ENCODE measurements at regions not wholly inside any gene's neighbourhood (a gene's known extent, or its start where the extent isn't known, plus 50 kb on each side); places are given as distances from the start of the nearest gene placed in this dataset.
"Not testable (repeated sequence)": the region's sequence is repeated elsewhere in the genome, so short reads cannot be mapped to it uniquely, and the experiment has no call there.

GRCh38 chr11:103805688-103806009 lies 230.8 kb upstream of the DDI1 start:
- ATAC-seq: no peak
- DNase-seq: no peak
- ChIA-PET CTCF (no interaction called here), POLR2A (no interaction called here)
- Mint-ChIP-seq H3K36me3 (ENCODE audit: low read depth) (no peaks in the 10 kb centered on the region), H3K27ac (no peak overlapping the region), H3K9me3 (ENCODE audit: insufficient read depth) (no peaks in the 10 kb centered on the region), H3K4me3 (no peak overlapping the region), H3K4me1 (ENCODE audit: low read depth) (no peaks in the 10 kb centered on the region), H3K27me3 (ENCODE audit: low read depth) (no peaks in the 10 kb centered on the region)

DNA sequence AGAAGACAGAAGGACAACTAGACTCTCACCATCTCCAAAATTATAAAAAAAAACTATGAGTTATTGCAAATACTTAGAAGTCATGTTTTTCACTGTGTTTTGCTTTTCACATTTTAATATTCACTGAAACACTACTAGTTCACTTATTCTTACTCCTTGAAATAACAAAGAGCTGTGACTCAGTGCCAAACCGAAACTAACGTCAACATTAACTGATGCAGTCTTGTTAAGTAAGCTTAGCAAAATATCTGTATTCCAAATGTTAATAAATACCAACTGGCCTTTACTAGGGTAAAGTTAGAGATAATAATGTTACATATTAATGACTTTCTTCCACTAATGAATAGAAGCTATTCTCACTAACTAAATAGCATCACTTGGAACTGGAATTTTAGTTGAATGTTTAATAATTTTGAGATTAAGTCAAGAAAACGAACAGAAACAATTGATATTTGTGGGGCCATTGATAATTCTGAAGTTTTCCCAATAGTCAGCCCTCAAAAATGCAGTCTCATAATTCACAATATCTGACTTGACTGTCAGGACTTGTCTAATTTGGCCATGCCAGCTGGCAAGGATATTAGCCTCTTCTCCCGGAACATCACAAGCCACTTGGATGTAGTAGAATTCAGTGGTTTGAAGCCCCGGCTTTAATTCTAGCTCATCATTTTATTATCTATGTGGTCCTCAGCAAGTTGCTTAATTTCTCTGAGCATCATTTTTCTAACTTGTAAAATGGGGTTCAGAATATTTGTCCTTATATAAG lies 230.1 kb upstream of the DDI1 start:
- H3K9me3 Mint-ChIP-seq (ENCODE audit: insufficient read depth): no peaks in the 10 kb centered on the region
- H3K4me3 Mint-ChIP-seq: no peak overlapping the region
- no peaks in the 10 kb centered on the region for H3K4me1 Mint-ChIP-seq (ENCODE audit: low read depth)
- POLR2A ChIA-PET: interaction anchor here (0.7 kb wide), 1 partner anchor 936 kb away, joined by 9 read pairs; no protein-coding TSS in a partner anchor
- ATAC-seq (no peak), DNase-seq (no peak)
- CTCF ChIA-PET: no interaction called here
- H3K27me3 Mint-ChIP-seq (ENCODE audit: low read depth): no peaks in the 10 kb centered on the region
- no peaks in the 10 kb centered on the region for H3K36me3 Mint-ChIP-seq (ENCODE audit: low read depth)
- H3K27ac Mint-ChIP-seq: no peak overlapping the region

DNA sequence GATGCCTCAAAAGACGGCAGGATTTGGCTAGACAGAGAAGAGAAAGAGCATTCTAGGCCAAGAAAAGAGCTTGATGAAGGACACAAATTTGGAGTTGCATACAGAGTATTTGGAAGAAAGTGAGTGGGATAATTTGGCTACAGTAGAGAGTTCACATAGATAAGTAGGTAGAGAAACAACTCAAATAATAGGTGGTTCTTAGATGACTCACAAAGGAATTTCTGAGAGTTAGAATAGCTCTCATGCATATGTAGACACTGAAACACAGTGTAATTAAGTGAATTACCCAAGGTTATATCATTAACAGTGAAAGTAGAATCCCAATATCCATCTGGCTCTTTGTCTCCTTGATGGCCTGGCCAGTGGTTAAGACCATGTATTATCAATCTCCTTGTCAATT lies 228.6 kb upstream of the DDI1 start:
- no peaks in the 10 kb centered on the region for H3K27me3 Mint-ChIP-seq (ENCODE audit: low read depth)
- no peaks in the 10 kb centered on the region for H3K36me3 Mint-ChIP-seq (ENCODE audit: low read depth)
- ChIA-PET POLR2A (no interaction called here), CTCF (no interaction called here)
- H3K4me1 Mint-ChIP-seq (ENCODE audit: low read depth): no peaks in the 10 kb centered on the region
- DNase-seq (no peak), ATAC-seq (no peak)
- no peak overlapping the region for H3K4me3 Mint-ChIP-seq
- no peak overlapping the region for H3K27ac Mint-ChIP-seq
- H3K9me3 Mint-ChIP-seq (ENCODE audit: insufficient read depth): no peaks in the 10 kb centered on the region

DNA sequence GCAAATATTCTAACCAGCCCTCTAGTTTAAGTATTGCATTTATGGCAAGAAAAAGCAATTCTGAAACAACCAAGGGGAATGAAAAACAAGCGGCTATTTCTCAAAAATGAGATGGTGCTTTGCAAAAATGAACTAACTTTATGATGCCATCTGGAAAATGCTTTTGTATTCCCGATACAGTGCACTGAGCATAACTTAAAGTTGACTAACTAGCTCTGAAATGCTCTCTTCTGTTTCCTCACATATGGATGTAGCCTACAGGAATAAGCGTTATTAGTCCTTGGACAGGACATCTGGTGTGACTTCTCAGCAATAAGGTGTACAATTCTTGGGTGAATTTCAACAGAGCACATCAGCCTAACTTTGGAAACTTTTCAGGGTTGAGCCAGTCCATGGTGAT lies 228.2 kb upstream of the DDI1 start:
- Mint-ChIP-seq H3K9me3 (ENCODE audit: insufficient read depth) (no peaks in the 10 kb centered on the region), H3K36me3 (ENCODE audit: low read depth) (no peaks in the 10 kb centered on the region), H3K27ac (no peak overlapping the region), H3K27me3 (ENCODE audit: low read depth) (no peaks in the 10 kb centered on the region), H3K4me3 (no peak overlapping the region), H3K4me1 (ENCODE audit: low read depth) (no peaks in the 10 kb centered on the region)
- CTCF ChIA-PET: no interaction called here
- ATAC-seq: no peak
- POLR2A ChIA-PET: no interaction called here
- DNase-seq: no peak

DNA sequence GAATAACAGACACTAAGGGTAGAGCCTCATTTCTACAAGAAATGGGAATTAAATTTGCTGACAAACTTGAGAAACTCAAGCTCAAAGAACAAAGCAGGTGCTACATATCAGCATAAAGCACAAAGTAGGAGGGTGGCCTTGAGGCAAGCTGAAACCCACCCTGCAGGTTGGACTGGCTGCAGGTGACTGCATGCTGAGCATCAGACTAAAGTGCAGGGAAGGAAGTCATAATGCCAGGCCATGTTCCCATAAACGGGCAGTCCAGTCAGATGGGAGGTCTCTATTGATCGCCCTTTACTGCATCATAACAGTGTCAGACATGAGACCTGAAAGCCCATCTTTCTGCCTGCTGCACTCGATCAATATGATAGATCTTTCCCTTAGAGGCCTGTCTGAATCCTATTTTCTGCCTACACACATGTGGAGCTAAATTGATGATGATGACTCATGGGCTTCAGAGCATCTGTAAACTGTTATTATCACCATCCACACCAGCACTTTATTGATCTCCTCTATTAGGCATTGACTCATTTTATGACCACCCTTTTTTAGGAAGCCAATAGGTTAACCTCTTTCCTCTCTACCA lies 224.5 kb upstream of the DDI1 start:
- Mint-ChIP-seq H3K4me1 (ENCODE audit: low read depth) (no peaks in the 10 kb centered on the region), H3K4me3 (no peak overlapping the region), H3K9me3 (ENCODE audit: insufficient read depth) (no peaks in the 10 kb centered on the region), H3K27ac (no peak overlapping the region), H3K36me3 (ENCODE audit: low read depth) (no peaks in the 10 kb centered on the region), H3K27me3 (ENCODE audit: low read depth) (no peaks in the 10 kb centered on the region)
- ChIA-PET POLR2A (no interaction called here), CTCF (no interaction called here)
- ATAC-seq (no peak), DNase-seq (no peak)

DNA sequence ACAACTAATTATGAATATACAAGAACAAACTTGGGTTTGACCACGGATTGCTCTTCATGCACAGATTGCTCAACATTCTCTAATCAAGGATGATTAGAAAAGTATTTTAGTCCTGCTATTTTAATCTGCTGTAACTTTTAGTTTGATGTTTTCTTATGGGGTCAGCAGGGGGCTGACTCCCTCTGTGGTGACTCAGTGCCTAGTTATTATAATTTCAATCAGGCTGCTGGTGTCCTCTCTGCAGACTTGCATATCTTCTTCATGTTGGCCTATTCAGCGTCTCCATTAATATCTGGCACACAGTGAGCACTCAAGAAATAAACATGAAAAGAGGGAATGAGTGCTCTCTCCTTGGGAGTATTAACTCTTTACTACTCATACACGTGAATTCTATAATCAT lies 223.8 kb upstream of the DDI1 start:
- Mint-ChIP-seq H3K4me1 (ENCODE audit: low read depth) (no peaks in the 10 kb centered on the region), H3K9me3 (ENCODE audit: insufficient read depth) (no peaks in the 10 kb centered on the region), H3K27ac (no peak overlapping the region), H3K36me3 (ENCODE audit: low read depth) (no peaks in the 10 kb centered on the region), H3K27me3 (ENCODE audit: low read depth) (no peaks in the 10 kb centered on the region), H3K4me3 (no peak overlapping the region)
- DNase-seq (no peak), ATAC-seq (no peak)
- POLR2A ChIA-PET: no interaction called here
- CTCF ChIA-PET: no interaction called here

DNA sequence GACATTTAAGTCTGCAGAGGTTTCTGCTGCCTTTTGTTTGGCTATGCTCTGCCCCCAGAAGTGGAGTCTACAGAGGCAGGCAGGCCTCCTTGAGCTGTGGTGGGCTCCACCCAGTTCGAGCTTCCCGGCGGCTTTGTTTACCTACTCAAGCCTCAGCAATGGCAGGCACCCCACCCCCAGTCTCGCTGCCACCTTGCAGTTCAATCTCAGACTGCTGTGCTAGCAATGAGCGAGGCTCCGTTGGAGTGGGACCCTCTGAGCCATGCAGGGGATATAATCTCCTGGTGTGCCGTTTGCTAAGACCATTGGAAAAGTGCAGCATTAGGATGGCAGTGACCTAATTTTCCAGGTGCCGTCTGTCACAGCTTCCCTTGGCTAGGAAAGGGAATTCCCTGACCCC lies 216.1 kb upstream of the DDI1 start:
- H3K4me1 Mint-ChIP-seq (ENCODE audit: low read depth); H3K36me3 Mint-ChIP-seq (ENCODE audit: low read depth); H3K9me3 Mint-ChIP-seq (ENCODE audit: insufficient read depth); DNase-seq; POLR2A ChIA-PET; H3K27me3 Mint-ChIP-seq (ENCODE audit: low read depth); H3K27ac Mint-ChIP-seq; ATAC-seq; H3K4me3 Mint-ChIP-seq; CTCF ChIA-PET: not testable (repeated sequence)

DNA sequence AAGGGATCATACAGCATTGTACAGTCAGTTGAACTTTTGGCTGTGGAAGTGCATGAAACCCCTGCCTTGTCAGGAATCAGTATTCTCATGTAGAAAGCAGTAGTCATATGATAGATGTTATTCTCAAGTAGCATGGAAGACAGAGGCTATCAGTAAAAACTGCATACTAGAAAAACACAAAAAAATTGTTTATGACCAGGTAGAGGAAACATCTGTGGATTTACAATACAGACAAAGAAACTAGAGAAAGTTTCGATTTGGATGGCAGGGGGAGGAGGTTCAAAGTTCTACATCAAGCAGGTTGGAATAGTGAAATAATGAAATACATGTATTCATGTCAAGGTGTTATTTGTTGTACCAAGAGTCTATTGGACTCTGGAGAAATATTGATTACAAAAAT lies 212.3 kb upstream of the DDI1 start:
- H3K36me3 Mint-ChIP-seq (ENCODE audit: low read depth): no peaks in the 10 kb centered on the region
- H3K27me3 Mint-ChIP-seq (ENCODE audit: low read depth): no peaks in the 10 kb centered on the region
- ChIA-PET CTCF (no interaction called here), POLR2A (no interaction called here)
- no peak overlapping the region for H3K4me3 Mint-ChIP-seq
- H3K4me1 Mint-ChIP-seq (ENCODE audit: low read depth): no peaks in the 10 kb centered on the region
- no peak for ATAC-seq
- DNase-seq: no peak
- no peaks in the 10 kb centered on the region for H3K9me3 Mint-ChIP-seq (ENCODE audit: insufficient read depth)
- no peak overlapping the region for H3K27ac Mint-ChIP-seq

DNA sequence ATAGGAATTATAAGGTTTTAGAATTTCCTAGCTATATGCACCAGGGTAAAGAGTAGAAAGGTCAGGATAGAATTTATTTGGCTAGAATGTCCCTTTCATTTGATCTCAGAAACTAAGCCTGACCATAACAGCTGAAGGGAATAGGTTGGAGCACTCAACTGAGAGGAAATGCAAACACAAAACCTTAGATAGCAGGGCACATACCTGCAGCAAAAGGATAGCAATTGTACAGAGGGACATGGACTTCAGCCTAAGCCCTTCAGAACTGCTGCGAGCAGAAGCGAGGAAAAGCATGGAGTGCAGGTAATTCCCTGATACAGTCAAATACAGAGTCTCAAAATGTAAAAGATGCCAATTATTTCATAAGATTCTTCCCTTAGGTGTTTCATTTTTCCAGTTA lies 211.0 kb upstream of the DDI1 start:
- H3K9me3 Mint-ChIP-seq (ENCODE audit: insufficient read depth): peaks cover 6% of the 10 kb centered on the region
- no peaks in the 10 kb centered on the region for H3K27me3 Mint-ChIP-seq (ENCODE audit: low read depth)
- no peak for ATAC-seq
- H3K4me3 Mint-ChIP-seq: no peak overlapping the region
- DNase-seq: no peak
- no peak overlapping the region for H3K27ac Mint-ChIP-seq
- no peaks in the 10 kb centered on the region for H3K4me1 Mint-ChIP-seq (ENCODE audit: low read depth)
- CTCF ChIA-PET: no interaction called here
- H3K36me3 Mint-ChIP-seq (ENCODE audit: low read depth): no peaks in the 10 kb centered on the region
- POLR2A ChIA-PET: no interaction called here

GRCh38 chr11:103826856-103827255 lies 209.6 kb upstream of the DDI1 start:
- Mint-ChIP-seq H3K9me3 (ENCODE audit: insufficient read depth) (peaks cover 7% of the 10 kb centered on the region), H3K36me3 (ENCODE audit: low read depth) (no peaks in the 10 kb centered on the region)
- POLR2A ChIA-PET: no interaction called here

DNA sequence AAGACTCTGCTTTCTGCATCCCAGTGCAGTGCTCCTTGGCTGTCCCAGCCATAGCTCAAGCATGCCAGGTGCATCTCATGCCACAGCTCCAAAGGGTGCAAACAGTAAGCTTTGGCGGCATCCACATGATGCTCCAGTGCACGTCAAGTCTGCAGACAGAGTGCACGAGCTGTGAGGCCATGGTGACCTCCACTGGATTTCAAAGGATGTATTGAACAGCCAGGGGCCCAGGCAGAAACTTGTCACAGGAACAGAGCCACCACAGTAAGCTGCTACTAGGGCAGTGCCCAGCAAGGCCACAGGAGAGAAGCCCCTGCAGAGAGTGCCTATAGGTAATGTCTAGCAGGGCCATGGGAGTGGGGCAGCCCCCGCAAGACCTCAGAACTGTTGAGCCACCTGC lies 206.8 kb upstream of the DDI1 start:
- no peak overlapping the region for H3K4me3 Mint-ChIP-seq
- no peak for ATAC-seq
- H3K27me3 Mint-ChIP-seq (ENCODE audit: low read depth): no peaks in the 10 kb centered on the region
- no peak overlapping the region for H3K27ac Mint-ChIP-seq
- no peaks in the 10 kb centered on the region for H3K4me1 Mint-ChIP-seq (ENCODE audit: low read depth)
- ChIA-PET CTCF (no interaction called here), POLR2A (no interaction called here)
- no peaks in the 10 kb centered on the region for H3K36me3 Mint-ChIP-seq (ENCODE audit: low read depth)
- DNase-seq: no peak
- H3K9me3 Mint-ChIP-seq (ENCODE audit: insufficient read depth): peaks cover 7% of the 10 kb centered on the region

More at GRCh38 chr11:103826856-103827255, 209.6 kb upstream of the DDI1 start:
- DNase-seq: no peak
- no peak overlapping the region for H3K27ac Mint-ChIP-seq
- ATAC-seq: no peak
- H3K27me3 Mint-ChIP-seq (ENCODE audit: low read depth): no peaks in the 10 kb centered on the region
- no peaks in the 10 kb centered on the region for H3K4me1 Mint-ChIP-seq (ENCODE audit: low read depth)
- CTCF ChIA-PET: no interaction called here
- H3K4me3 Mint-ChIP-seq: no peak overlapping the region

- H3K4me1 Mint-ChIP-seq (ENCODE audit: low read depth): no peaks in the 10 kb centered on the region
- ChIA-PET CTCF (no interaction called here), POLR2A (no interaction called here)
- no peaks in the 10 kb centered on the region for H3K27me3 Mint-ChIP-seq (ENCODE audit: low read depth)
- DNase-seq: no peak
- H3K4me3 Mint-ChIP-seq: no peak overlapping the region
- H3K9me3 Mint-ChIP-seq (ENCODE audit: insufficient read depth): peaks cover 7% of the 10 kb centered on the region
- no peak overlapping the region for H3K27ac Mint-ChIP-seq
- no peaks in the 10 kb centered on the region for H3K36me3 Mint-ChIP-seq (ENCODE audit: low read depth)
- no peak for ATAC-seq
These were observed 206.2 kb upstream of the DDI1 start for GRCh38 chr11:103830205-103830604.

DNA sequence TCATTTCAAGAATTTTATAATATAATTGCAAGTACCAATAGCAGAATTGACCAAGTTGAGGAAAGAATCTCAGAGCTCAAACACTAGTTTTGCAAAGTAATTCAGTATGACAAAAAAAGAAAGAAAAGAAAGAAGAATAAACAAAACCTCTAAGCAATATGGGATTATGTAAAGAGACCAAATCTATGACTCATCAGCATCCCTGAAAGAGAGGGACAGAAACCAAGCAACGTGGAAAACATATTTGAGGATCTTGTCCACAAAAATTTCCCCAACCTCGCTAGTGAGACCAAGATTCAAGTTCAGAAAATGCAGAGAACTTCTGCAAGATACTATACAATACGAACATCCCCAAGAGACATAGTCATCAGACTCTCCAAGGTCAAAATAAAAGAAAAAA lies 203.7 kb upstream of the DDI1 start:
- H3K4me1 Mint-ChIP-seq (ENCODE audit: low read depth): no peaks in the 10 kb centered on the region
- POLR2A ChIA-PET: no interaction called here
- H3K27me3 Mint-ChIP-seq (ENCODE audit: low read depth): no peaks in the 10 kb centered on the region
- H3K27ac Mint-ChIP-seq: no peak overlapping the region
- no peak for DNase-seq
- CTCF ChIA-PET: no interaction called here
- H3K9me3 Mint-ChIP-seq (ENCODE audit: insufficient read depth): peaks cover 7% of the 10 kb centered on the region
- no peak for ATAC-seq
- H3K4me3 Mint-ChIP-seq: no peak overlapping the region
- no peaks in the 10 kb centered on the region for H3K36me3 Mint-ChIP-seq (ENCODE audit: low read depth)

All from activated CD8-positive, alpha-beta T cell treated with anti-CD3 and anti-CD28 coated beads, Interleukin-2, amount 10 ng/mL, durations not matched to agents 7 days and 5 days (primary cell).